NT2/D1 (cell line): ENCODE measurements at regions not wholly inside any gene's neighbourhood (a gene's known extent, or its start where the extent isn't known, plus 50 kb on each side); places are given as distances from the start of the nearest gene placed in this dataset.

Source experiments
- SUZ12 ChIP-seq: IDR thresholded peaks from 2 replicates; pipeline ENCODE4 v1.6.1; 2011; ENCODE audit not compliant: insufficient read length, insufficient read depth; ENCODE audit errors: extremely low read depth
- YY1 ChIP-seq: IDR thresholded peaks from 2 replicates; pipeline ENCODE4 v1.6.1; 2011; ENCODE audit not compliant: insufficient read length, insufficient read depth
- ZNF274 ChIP-seq: IDR thresholded peaks from 2 replicates; pipeline ENCODE4 v1.6.1; 2011; ENCODE audit warnings: mild to moderate bottlenecking, low read depth, low read length

DNA sequence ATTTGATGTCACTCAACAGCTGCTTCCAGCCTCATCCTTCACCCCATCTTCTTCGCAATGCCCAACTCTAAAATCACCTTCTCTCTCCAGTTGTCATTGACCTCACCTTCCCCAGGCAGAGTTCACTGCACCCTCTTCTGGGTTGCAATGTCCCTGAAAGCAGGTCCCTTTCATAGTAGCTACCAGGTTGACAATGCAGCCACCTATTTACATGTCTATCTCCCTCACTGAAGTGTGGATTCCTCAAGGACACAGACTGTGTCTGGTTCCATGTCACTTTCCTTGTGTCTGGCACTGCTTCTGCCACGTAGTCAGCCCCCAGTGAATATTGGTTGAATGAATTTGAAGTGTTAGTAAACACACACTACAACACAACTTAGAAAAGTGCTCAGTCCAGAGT is 445.5 kb upstream of the WWC1 start:
- TF ChIP-seq ZNF274 = no peak
- TF ChIP-seq YY1 = no peak
- no peak for TF ChIP-seq SUZ12
